ENCODE measurements at regions not wholly inside any gene's neighbourhood (a gene's known extent, or its start where the extent isn't known, plus 50 kb on each side); places are given as distances from the start of the nearest gene placed in this dataset.

DNA sequence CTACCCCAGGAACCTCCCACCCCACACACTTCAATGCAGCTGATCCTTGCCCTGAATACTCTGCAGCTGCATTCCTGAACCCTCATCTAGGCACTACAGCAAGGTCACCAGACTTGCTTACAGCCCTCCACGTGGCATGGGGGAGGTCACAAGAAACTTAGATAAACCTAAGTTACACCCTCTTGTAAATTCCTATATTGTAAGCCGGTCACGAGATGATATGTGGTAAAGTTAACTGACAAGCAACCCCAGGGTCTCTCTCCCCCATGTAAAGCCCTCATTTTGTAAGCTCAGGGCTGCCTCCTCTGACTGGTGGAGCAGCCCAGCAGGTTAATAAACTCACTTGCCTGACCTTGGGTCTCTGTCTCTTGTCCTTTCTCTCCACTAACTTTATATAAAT, 570.7 kb downstream of the PCDH7 start:
- H3K4me3 ChIP-seq (ENCODE audit: extremely low read depth in 1 of 4, insufficient read depth in 2 of 4, low read depth in 3 of 4, low read length in 4 of 4), result peak overlapping the region in 1 of 4 experiments; percentile 4; a peak in 1 of 8 replicates
- no peak overlapping the region for H2BK120ac ChIP-seq (replicated peaks; ENCODE audit: low read depth, low read length)
- H3K36me3 ChIP-seq (ENCODE audit: control insufficient read depth in 2 of 4, insufficient read depth in 4 of 4, low read length in 3 of 4), result no peaks in the 10 kb centered on the region
- WGBS, 2 experiments (ENCODE audit: extremely low coverage in 1 of 2, insufficient coverage in 1 of 2, insufficient read length in 1 of 2, insufficient replicate concordance in 2 of 2, low coverage in 1 of 2, low lambda C conversion rate in 2 of 2, missing lambda C conversion rate in 1 of 2), result 32% methylated on average over 3 of the region's 3 CpGs; no CpG with 5 or more reads in 1 of the 2 experiments
- no peak overlapping the region for H4K8ac ChIP-seq (ENCODE audit: extremely low read depth, insufficient read depth, low read length)
- H3K27ac ChIP-seq (ENCODE audit: low read depth, low read length), result no peak overlapping the region; the same call in 1 of the 2 replicates
- no peak overlapping the region for H2AFZ ChIP-seq (ENCODE audit: low read length)
- H4K91ac ChIP-seq (replicated peaks; ENCODE audit: insufficient read length, low read length), result no peak overlapping the region
- no peak overlapping the region for H3K9ac ChIP-seq (replicated peaks in 1 of 4; ENCODE audit: extremely low read depth in 1 of 4, low read depth in 3 of 4, low read length in 3 of 4)
- H3K9me3 ChIP-seq (ENCODE audit: insufficient read depth in 2 of 2, low read depth in 1 of 2, low read length in 1 of 2), result no peaks in the 10 kb centered on the region
- no peak for TF ChIP-seq POLR2AphosphoS5 (IDR thresholded peaks at IDR 0.05; ENCODE audit: low read depth, low read length)
- 0 out of 2 replicates have a peak, but pooled peaks have one; percentile 31 for TF ChIP-seq SP1 (IDR thresholded peaks at IDR 0.05; ENCODE audit: low read depth, low read length)
- TF ChIP-seq, protein P1, sequence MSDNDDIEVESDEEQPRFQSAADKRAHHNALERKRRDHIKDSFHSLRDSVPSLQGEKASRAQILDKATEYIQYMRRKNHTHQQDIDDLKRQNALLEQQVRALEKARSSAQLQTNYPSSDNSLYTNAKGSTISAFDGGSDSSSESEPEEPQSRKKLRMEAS (IDR thresholded peaks at IDR 0.05), result peak; percentile 78
- peak; percentile 62 for TF ChIP-seq ASH2L (IDR thresholded peaks at IDR 0.05; ENCODE audit: low read length)
- TF ChIP-seq CHD1 (IDR thresholded peaks at IDR 0.05; ENCODE audit: low read depth, low read length), result no peak
- TF ChIP-seq TEAD4 (IDR thresholded peaks at IDR 0.05; ENCODE audit: low read depth, low read length), result peak; percentile 75; the same call in 1 of the 2 replicates
- TF ChIP-seq, protein P2, sequence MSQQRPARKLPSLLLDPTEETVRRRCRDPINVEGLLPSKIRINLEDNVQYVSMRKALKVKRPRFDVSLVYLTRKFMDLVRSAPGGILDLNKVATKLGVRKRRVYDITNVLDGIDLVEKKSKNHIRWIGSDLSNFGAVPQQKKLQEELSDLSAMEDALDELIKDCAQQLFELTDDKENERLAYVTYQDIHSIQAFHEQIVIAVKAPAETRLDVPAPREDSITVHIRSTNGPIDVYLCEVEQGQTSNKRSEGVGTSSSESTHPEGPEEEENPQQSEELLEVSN (IDR thresholded peaks at IDR 0.05), result no peak
- peak in 1 of 2 experiments; percentile 10; a peak in 1 of 4 replicates for TF ChIP-seq RAD21 (IDR thresholded peaks at IDR 0.05 in 1 of 2, conservative IDR thresholded peaks at IDR 0.05 in 1 of 2; ENCODE audit: low read depth in 2 of 2, low read length in 2 of 2)
- 0 out of 2 replicates have a peak, but pooled peaks have one; percentile 29 for TF ChIP-seq RBBP5 (IDR thresholded peaks at IDR 0.05; ENCODE audit: borderline replicate concordance, low read depth, low read length)
- no peak overlapping the region for H3K23ac ChIP-seq (ENCODE audit: insufficient read length)
- H2BK15ac ChIP-seq (ENCODE audit: low read length), result no peak overlapping the region
- ChIA-PET CTCF (ENCODE audit: partially characterized antibody) (no interaction called here), POLR2A (ENCODE audit: partially characterized antibody) (no interaction called here)
- H2BK5ac ChIP-seq (ENCODE audit: low read depth, low read length), result peak overlapping the region; percentile 36; the same call in 1 of the 2 replicates
- H3K23me2 ChIP-seq (ENCODE audit: low read depth, low read length), result no peaks in the 10 kb centered on the region
- H3K4ac ChIP-seq (replicated peaks; ENCODE audit: insufficient read length, low read depth, low read length), result no peak overlapping the region
- H2AK5ac ChIP-seq (ENCODE audit: low read depth, low read length), result no peak overlapping the region; the same call in 1 of the 2 replicates
- H2BK12ac ChIP-seq (ENCODE audit: low read depth, low read length), result peak overlapping the region; percentile 65; the same call in 1 of the 2 replicates
- peak overlapping the region; percentile 28; the same call in 1 of the 2 replicates for H2BK20ac ChIP-seq (ENCODE audit: low read length)
- no peak overlapping the region for H4K5ac ChIP-seq (ENCODE audit: insufficient read length, low read depth, low read length)
- H3K79me1 ChIP-seq (ENCODE audit: low read depth, low read length), result no peaks in the 10 kb centered on the region
- FAIRE-seq, result no peak
- H3K4me2 ChIP-seq (ENCODE audit: insufficient read depth in 1 of 2, low read depth in 2 of 2, low read length in 2 of 2), result peak overlapping the region; percentile 17 to 47; a peak in 3 of 4 replicates
- H4K20me1 ChIP-seq (replicated peaks in 1 of 2; ENCODE audit: control insufficient read depth in 1 of 2, insufficient read depth in 2 of 2, low read length in 2 of 2), result no peaks in the 10 kb centered on the region
- peaks cover 0 to 8% (median 2%) of the 10 kb centered on the region in 4 experiments; a peak in 4 of 7 replicates for H3K4me1 ChIP-seq (replicated peaks in 1 of 4; ENCODE audit: control insufficient read depth in 3 of 4, insufficient read depth in 4 of 4, low read length in 3 of 4)
- no peak overlapping the region for H3K56ac ChIP-seq (replicated peaks; ENCODE audit: insufficient read length, low read depth, low read length)
- H3K18ac ChIP-seq (ENCODE audit: extremely low read depth, low read length), result no peak overlapping the region
- H3K79me2 ChIP-seq (ENCODE audit: control insufficient read depth in 1 of 2, insufficient read depth in 2 of 2, low read length in 2 of 2), result no peaks in the 10 kb centered on the region
- H3K14ac ChIP-seq (ENCODE audit: insufficient read length), result no peak overlapping the region
- no peaks in the 10 kb centered on the region for H3K27me3 ChIP-seq (replicated peaks in 1 of 4; ENCODE audit: control insufficient read depth in 3 of 4, extremely low read depth in 1 of 4, insufficient read depth in 3 of 4, low read length in 3 of 4)
- peak; percentile 3 to 46 for DNase-seq (ENCODE audit: low read depth in 1 of 2, low spot score in 2 of 2)
